Right atrium auricular region (tissue), 2 donors: ENCODE measurements at regions not wholly inside any gene's neighbourhood (a gene's known extent, or its start where the extent isn't known, plus 50 kb on each side); places are given as distances from the start of the nearest gene placed in this dataset.
"Not testable (repeated sequence)": the region's sequence is repeated elsewhere in the genome, so short reads cannot be mapped to it uniquely, and the experiment has no call there.

ENCODE experiments used
- DNase-seq: peaks from one replicate; pipeline ENCODE4 v3.0.0-alpha.2; 2019; ENCODE audit warnings: low spot score
- H3K27ac ChIP-seq, 2 donors: fragments of 200-600 bp; sonication (generic); 1 replicate in 1 of 2; 2 replicates in 1 of 2; pipeline ENCODE4 v1.5.1; 2016 to 2019
- H3K27me3 ChIP-seq, 2 donors: fragments of 200-600 bp; sonication (generic); one replicate each; pipeline versions ENCODE4 v1.5.1 to v1.6.0; 2017 to 2019
- H3K36me3 ChIP-seq: fragments of 200-600 bp; sonication (generic); one replicate; pipeline ENCODE4 v1.5.1; 2016
- H3K4me1 ChIP-seq, 2 donors: fragments of 200-600 bp; sonication (generic); one replicate each; pipeline versions ENCODE4 v1.5.1 to v1.6.0; 2017 to 2019
- H3K4me3 ChIP-seq, 2 donors: fragments of 200-600 bp; sonication (generic); 1 replicate in 1 of 2; 2 replicates in 1 of 2; pipeline ENCODE4 v1.5.1; 2017 to 2019; ENCODE audit warnings: mild to moderate bottlenecking in 1 of 2, moderate library complexity in 1 of 2
- H3K9me3 ChIP-seq, 2 donors: fragments of 200-600 bp; sonication (generic); one replicate each; pipeline ENCODE4 v1.5.1; 2019
- CTCF ChIP-seq, 2 donors: fragments of 200-600 bp; sonication (generic); IDR thresholded peaks; one replicate each; pipeline ENCODE4 v1.5.1; 2019; ENCODE audit warnings: antibody characterized with exemption in 2 of 2

GRCh38 chr10:28449382-28449781 lies 83.5 kb upstream of the WAC start:
- no peak for TF ChIP-seq CTCF (IDR thresholded peaks at IDR 0.05)
- H3K9me3 ChIP-seq: no peaks in the 10 kb centered on the region
- H3K4me3 ChIP-seq: no peak overlapping the region
- H3K4me1 ChIP-seq: no peaks in the 10 kb centered on the region
- H3K27ac ChIP-seq: no peak overlapping the region
- no peak for DNase-seq
- no peaks in the 10 kb centered on the region for H3K27me3 ChIP-seq
- no peaks in the 10 kb centered on the region for H3K36me3 ChIP-seq

- H3K36me3 ChIP-seq: no peaks in the 10 kb centered on the region
- DNase-seq: no peak
- H3K4me1 ChIP-seq: no peaks in the 10 kb centered on the region
- H3K9me3 ChIP-seq: no peaks in the 10 kb centered on the region
- no peak overlapping the region for H3K4me3 ChIP-seq
- H3K27ac ChIP-seq: no peak overlapping the region
- H3K27me3 ChIP-seq: no peaks in the 10 kb centered on the region
- no peak for TF ChIP-seq CTCF (IDR thresholded peaks at IDR 0.05)
Observed at GRCh38 chr10:28449926-28450325, 83.0 kb upstream of the WAC start.

- DNase-seq: no peak
- Histone ChIP-seq H3K4me3 (no peak overlapping the region), H3K9me3 (no peaks in the 10 kb centered on the region), H3K36me3 (no peaks in the 10 kb centered on the region), H3K27ac (no peak overlapping the region), H3K4me1 (no peaks in the 10 kb centered on the region), H3K27me3 (no peaks in the 10 kb centered on the region)
- TF ChIP-seq CTCF (IDR thresholded peaks at IDR 0.05): no peak
Observed at GRCh38 chr10:28453926-28454325, 79.0 kb upstream of the WAC start.

- TF ChIP-seq CTCF (IDR thresholded peaks at IDR 0.05): no peak
- Histone ChIP-seq H3K27ac (no peak overlapping the region), H3K9me3 (no peaks in the 10 kb centered on the region), H3K27me3 (no peaks in the 10 kb centered on the region), H3K36me3 (no peaks in the 10 kb centered on the region), H3K4me1 (no peaks in the 10 kb centered on the region), H3K4me3 (no peak overlapping the region)
- DNase-seq: no peak
Observed at GRCh38 chr10:28457110-28457509, 75.8 kb upstream of the WAC start.

GRCh38 chr10:28457873-28458272 lies 75.0 kb upstream of the WAC start:
- H3K27me3 ChIP-seq, H3K9me3 ChIP-seq, H3K4me3 ChIP-seq, H3K36me3 ChIP-seq, H3K4me1 ChIP-seq, H3K27ac ChIP-seq, DNase-seq: not testable (repeated sequence)

- no peak overlapping the region for H3K27ac ChIP-seq
- H3K9me3 ChIP-seq: no peaks in the 10 kb centered on the region
- no peaks in the 10 kb centered on the region for H3K27me3 ChIP-seq
- H3K4me1 ChIP-seq: no peaks in the 10 kb centered on the region
- H3K4me3 ChIP-seq: no peak overlapping the region
- DNase-seq: no peak
- no peak for TF ChIP-seq CTCF (IDR thresholded peaks at IDR 0.05)
- H3K36me3 ChIP-seq: no peaks in the 10 kb centered on the region
Observed at GRCh38 chr10:28459453-28460144, 73.3 kb upstream of the WAC start.
